SK-N-SH (cell line): ENCODE measurements at regions not wholly inside any gene's neighbourhood (a gene's known extent, or its start where the extent isn't known, plus 50 kb on each side); places are given as distances from the start of the nearest gene placed in this dataset.

ENCODE experiments used
- CTCF ChIP-seq: fragments of 200-600 bp; sonication (generic); IDR thresholded peaks from 2 replicates; pipeline ENCODE4 v1.6.1; 2017; ENCODE audit warnings: antibody characterized with exemption, mild to moderate bottlenecking, moderate library complexity
- EP300 ChIP-seq, 2 experiments: IDR thresholded peaks; 2 replicates each; pipeline versions ENCODE4 v1.4.0 to v1.6.1; 2012; ENCODE audit warnings: borderline replicate concordance in 1 of 2, low read depth in 1 of 2, low read length in 1 of 2
- EZH2phosphoT487 ChIP-seq: fragments of 200-600 bp; sonication (generic); IDR thresholded peaks from 2 replicates; pipeline ENCODE4 v1.6.1; 2017; ENCODE audit warnings: low read depth, mixed run types, mild to moderate bottlenecking, antibody characterized with exemption, moderate library complexity, borderline replicate concordance
- FOSL2 ChIP-seq: IDR thresholded peaks from 2 replicates; pipeline ENCODE4 v1.4.0; 2012; ENCODE audit warnings: low read depth, mild to moderate bottlenecking, moderate library complexity, borderline replicate concordance
- FOXJ3 ChIP-seq: sonication (generic); formaldehyde crosslinking; IDR thresholded peaks from 2 replicates; pipeline ENCODE4 v1.5.1; 2020; ENCODE audit warnings: mild to moderate bottlenecking, missing genetic modification reagents
- MAX ChIP-seq: IDR thresholded peaks from 2 replicates; pipeline ENCODE4 v1.4.0; 2012; ENCODE audit warnings: low read depth
- MXI1 ChIP-seq: IDR thresholded peaks from 2 replicates; pipeline ENCODE4 v1.6.1; 2012; ENCODE audit warnings: mild to moderate bottlenecking, low read depth, low read length, improper control_type of control experiment
- NFIC ChIP-seq: IDR thresholded peaks from 2 replicates; pipeline ENCODE4 v1.4.0; 2012; ENCODE audit warnings: borderline replicate concordance
- POLR2AphosphoS5 ChIP-seq: IDR thresholded peaks from 2 replicates; pipeline ENCODE4 v1.6.1; 2012; ENCODE audit warnings: low read depth, low read length
- RAD21 ChIP-seq: IDR thresholded peaks from 2 replicates; pipeline ENCODE4 v1.6.1; 2012; ENCODE audit warnings: mild to moderate bottlenecking, low read length
- RXRA ChIP-seq: IDR thresholded peaks from 2 replicates; pipeline ENCODE4 v1.4.0; 2012; ENCODE audit warnings: low read depth, mild to moderate bottlenecking, borderline replicate concordance
- USF1 ChIP-seq: IDR thresholded peaks from 2 replicates; pipeline ENCODE4 v1.4.0; 2012; ENCODE audit warnings: low read depth, borderline replicate concordance
- YY1 ChIP-seq: IDR thresholded peaks from 2 replicates; pipeline ENCODE4 v1.4.0; 2012; ENCODE audit warnings: low read depth, mild to moderate bottlenecking
- TF ChIP-seq, protein P1 (sequence below): fragments of 150-350 bp; IDR thresholded peaks from 2 replicates; pipeline ENCODE4 v1.6.1; 2017; ENCODE audit warnings: antibody characterized with exemption, low read length, low read depth, borderline replicate concordance

GRCh38 chr16:6059671-6060070 is 962.1 kb upstream of the EEF2KMT start:
- TF ChIP-seq MAX (no peak), EZH2phosphoT487 (no peak), NFIC (no peak), CTCF (no peak), POLR2AphosphoS5 (no peak), FOSL2 (no peak), RXRA (no peak), USF1 (no peak), MXI1 (no peak), FOXJ3 (CRISPR knock-in tag) (no peak), RAD21 (no peak), EP300 (IDR thresholded peaks at IDR 0.05; ENCODE audit: borderline replicate concordance in 1 of 2, low read depth in 1 of 2, low read length in 1 of 2) (no peak), YY1 (no peak)
- TF ChIP-seq, protein P1, sequence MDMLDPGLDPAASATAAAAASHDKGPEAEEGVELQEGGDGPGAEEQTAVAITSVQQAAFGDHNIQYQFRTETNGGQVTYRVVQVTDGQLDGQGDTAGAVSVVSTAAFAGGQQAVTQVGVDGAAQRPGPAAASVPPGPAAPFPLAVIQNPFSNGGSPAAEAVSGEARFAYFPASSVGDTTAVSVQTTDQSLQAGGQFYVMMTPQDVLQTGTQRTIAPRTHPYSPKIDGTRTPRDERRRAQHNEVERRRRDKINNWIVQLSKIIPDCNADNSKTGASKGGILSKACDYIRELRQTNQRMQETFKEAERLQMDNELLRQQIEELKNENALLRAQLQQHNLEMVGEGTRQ = no peak
